GM20431 (cell line): ENCODE measurements at regions not wholly inside any gene's neighbourhood (a gene's known extent, or its start where the extent isn't known, plus 50 kb on each side); places are given as distances from the start of the nearest gene placed in this dataset.
"Not testable (repeated sequence)": the region's sequence is repeated elsewhere in the genome, so short reads cannot be mapped to it uniquely, and the experiment has no call there.

ENCODE experiments used
- in situ Hi-C: fragments of 300-500 bp; cut with MseI, MboI; formaldehyde crosslinking; loops from one replicate; pipeline ENCODE4 v1.15.0; 2020; ENCODE audit warnings: low sequenced_read_pairs; ENCODE audit not compliant: unreplicated experiment

- in situ Hi-C loops, result not testable (repeated sequence)
Observed at GRCh38 chr4:102397056-102397455, 51.8 kb upstream of the SLC39A8 start.

GRCh38 chr4:102399021-102399420 is 53.7 kb upstream of the SLC39A8 start:
- in situ Hi-C loops, result no loop called here

- in situ Hi-C loops, result no loop called here
Observed at GRCh38 chr4:102400898-102401297, 55.6 kb upstream of the SLC39A8 start.

GRCh38 chr4:102402223-102402622 is 56.9 kb upstream of the SLC39A8 start:
- in situ Hi-C loops, result no loop called here

- in situ Hi-C loops, result no loop called here
Observed at GRCh38 chr4:102403116-102403515, 57.8 kb upstream of the SLC39A8 start.

- in situ Hi-C loops, result no loop called here
Observed at GRCh38 chr4:102404431-102404969, 59.2 kb upstream of the SLC39A8 start.

- in situ Hi-C loops, result no loop called here
Observed at GRCh38 chr4:102405821-102406401, 60.6 kb upstream of the SLC39A8 start.

- in situ Hi-C loops, result not testable (repeated sequence)
Observed at GRCh38 chr4:102410884-102411283, 65.6 kb upstream of the SLC39A8 start.

GRCh38 chr4:102411408-102411807 is 66.1 kb upstream of the SLC39A8 start:
- in situ Hi-C loops, result no loop called here

- in situ Hi-C loops, result no loop called here
Observed at GRCh38 chr4:102416765-102417164, 71.5 kb upstream of the SLC39A8 start.

- in situ Hi-C loops, result no loop called here
Observed at GRCh38 chr4:102420563-102421398, 75.5 kb upstream of the SLC39A8 start.

GRCh38 chr4:102422843-102423242 is 77.6 kb upstream of the SLC39A8 start:
- in situ Hi-C loops, result no loop called here

GRCh38 chr4:102423375-102423774 is 77.8 kb upstream of the NFKB1 start:
- in situ Hi-C loops, result no loop called here

- in situ Hi-C loops, result loop anchor here (25.0 kb wide), 1 partner anchor 585 kb away; the partner anchor contains the start of gene SLC9B1
Observed at GRCh38 chr4:102427371-102427998, 73.7 kb upstream of the NFKB1 start.

GRCh38 chr4:102428122-102428521 is 73.0 kb upstream of the NFKB1 start:
- in situ Hi-C loops, result loop anchor here (25.0 kb wide), 1 partner anchor 584 kb away; the partner anchor contains the start of gene SLC9B1

GRCh38 chr4:102429553-102429952 is 71.6 kb upstream of the NFKB1 start:
- in situ Hi-C loops, result loop anchor here (25.0 kb wide), 1 partner anchor 583 kb away; the partner anchor contains the start of gene SLC9B1

- in situ Hi-C loops, result loop anchor here (25.0 kb wide), 1 partner anchor 582 kb away; the partner anchor contains the start of gene SLC9B1
Observed at GRCh38 chr4:102430461-102430910, 70.7 kb upstream of the NFKB1 start.

- in situ Hi-C loops, result loop anchor here (25.0 kb wide), 1 partner anchor 581 kb away; the partner anchor contains the start of gene SLC9B1
Observed at GRCh38 chr4:102431608-102431961, 69.6 kb upstream of the NFKB1 start.

- in situ Hi-C loops, result loop anchor here (25.0 kb wide), 1 partner anchor 575 kb away; the partner anchor contains the start of gene SLC9B1
Observed at GRCh38 chr4:102437111-102437510, 64.0 kb upstream of the NFKB1 start.
